ENCODE measurements at regions not wholly inside any gene's neighbourhood (a gene's known extent, or its start where the extent isn't known, plus 50 kb on each side); places are given as distances from the start of the nearest gene placed in this dataset.

- no peak overlapping the region for H2BK120ac ChIP-seq (replicated peaks; ENCODE audit: low read depth, low read length)
- no peak overlapping the region for H2AFZ ChIP-seq (ENCODE audit: low read length)
- no peak overlapping the region for H2BK15ac ChIP-seq (ENCODE audit: low read length)
- H3K27me3 ChIP-seq (replicated peaks in 1 of 4; ENCODE audit: control insufficient read depth in 3 of 4, extremely low read depth in 1 of 4, insufficient read depth in 3 of 4, low read length in 3 of 4), result no peaks in the 10 kb centered on the region
- no peak overlapping the region for H4K91ac ChIP-seq (replicated peaks; ENCODE audit: insufficient read length, low read length)
- no peak for FAIRE-seq
- no peak overlapping the region for H3K4ac ChIP-seq (replicated peaks; ENCODE audit: insufficient read length, low read depth, low read length)
- H2AK5ac ChIP-seq (ENCODE audit: low read depth, low read length), result no peak overlapping the region
- H3K4me1 ChIP-seq (replicated peaks in 1 of 4; ENCODE audit: control insufficient read depth in 3 of 4, insufficient read depth in 4 of 4, low read length in 3 of 4), result no peaks in the 10 kb centered on the region
- no peak overlapping the region for H3K56ac ChIP-seq (replicated peaks; ENCODE audit: insufficient read length, low read depth, low read length)
- H3K27ac ChIP-seq (ENCODE audit: low read depth, low read length), result no peak overlapping the region
- ChIA-PET CTCF (ENCODE audit: partially characterized antibody) (interaction anchor here (4.6 kb wide), 1 partner anchor 14 kb away, joined by 30 read pairs; no protein-coding TSS in a partner anchor), POLR2A (ENCODE audit: partially characterized antibody) (interaction anchor here (0.8 kb wide), 1 partner anchor 73 kb away, joined by 3 read pairs; no protein-coding TSS in a partner anchor)
- H2BK12ac ChIP-seq (ENCODE audit: low read depth, low read length), result no peak overlapping the region
- no peaks in the 10 kb centered on the region for H3K79me1 ChIP-seq (ENCODE audit: low read depth, low read length)
- no peak overlapping the region for H4K5ac ChIP-seq (ENCODE audit: insufficient read length, low read depth, low read length)
- no peaks in the 10 kb centered on the region for H3K36me3 ChIP-seq (ENCODE audit: control insufficient read depth in 2 of 4, insufficient read depth in 4 of 4, low read length in 3 of 4)
- H3K79me2 ChIP-seq (ENCODE audit: control insufficient read depth in 1 of 2, insufficient read depth in 2 of 2, low read length in 2 of 2), result no peaks in the 10 kb centered on the region
- no peak overlapping the region for H4K8ac ChIP-seq (ENCODE audit: extremely low read depth, insufficient read depth, low read length)
- no peak overlapping the region for H3K18ac ChIP-seq (ENCODE audit: extremely low read depth, low read length)
- H3K9ac ChIP-seq (replicated peaks in 1 of 4; ENCODE audit: extremely low read depth in 1 of 4, low read depth in 3 of 4, low read length in 3 of 4), result no peak overlapping the region
- no peak for DNase-seq (ENCODE audit: low read depth in 1 of 2, low spot score in 2 of 2)
- no peak overlapping the region for H3K14ac ChIP-seq (ENCODE audit: insufficient read length)
- no peak overlapping the region for H3K4me3 ChIP-seq (ENCODE audit: extremely low read depth in 1 of 4, insufficient read depth in 2 of 4, low read depth in 3 of 4, low read length in 4 of 4)
- no peak overlapping the region for H2BK5ac ChIP-seq (ENCODE audit: low read depth, low read length)
- H2BK20ac ChIP-seq (ENCODE audit: low read length), result no peak overlapping the region
- H3K23me2 ChIP-seq (ENCODE audit: low read depth, low read length), result no peaks in the 10 kb centered on the region
- H3K4me2 ChIP-seq (ENCODE audit: insufficient read depth in 1 of 2, low read depth in 2 of 2, low read length in 2 of 2), result no peak overlapping the region
- no peaks in the 10 kb centered on the region for H3K9me3 ChIP-seq (ENCODE audit: insufficient read depth in 2 of 2, low read depth in 1 of 2, low read length in 1 of 2)
- H4K20me1 ChIP-seq (replicated peaks in 1 of 2; ENCODE audit: control insufficient read depth in 1 of 2, insufficient read depth in 2 of 2, low read length in 2 of 2), result no peaks in the 10 kb centered on the region
- no peak overlapping the region for H3K23ac ChIP-seq (ENCODE audit: insufficient read length)
- TF ChIP-seq SRF (IDR thresholded peaks at IDR 0.05; ENCODE audit: low read depth, low read length) (no peak), KDM5A (IDR thresholded peaks at IDR 0.05; ENCODE audit: low read length) (no peak), NANOG (IDR thresholded peaks at IDR 0.05; ENCODE audit: insufficient read depth, low read depth, low read length, poor library complexity, severe bottlenecking) (no peak), E2F6 (IDR thresholded peaks at IDR 0.05) (no peak), SIRT6 (IDR thresholded peaks at IDR 0.05; ENCODE audit: low read length) (no peak), ATF2 (IDR thresholded peaks at IDR 0.05; ENCODE audit: low read length) (no peak), CBX5 (IDR thresholded peaks at IDR 0.05; ENCODE audit: low read depth, low read length) (no peak), TAF7 (optimal IDR thresholded peaks at IDR 0.05; ENCODE audit: borderline replicate concordance, low read depth, low read length) (no peak), BCL11A (IDR thresholded peaks at IDR 0.05; ENCODE audit: low read depth in 2 of 2, low read length in 2 of 2) (no peak), GABPA (IDR thresholded peaks at IDR 0.05; ENCODE audit: borderline replicate concordance, insufficient read depth, low read length) (no peak), RBBP5 (IDR thresholded peaks at IDR 0.05; ENCODE audit: borderline replicate concordance, low read depth, low read length) (no peak), SIX5 (IDR thresholded peaks at IDR 0.05; ENCODE audit: low read depth, low read length) (no peak)
These were observed 73.3 kb upstream of the AMPD3 start for GRCh38 chr11:10381736-10382135.
